GM13977 (cell line): ENCODE measurements at regions not wholly inside any gene's neighbourhood (a gene's known extent, or its start where the extent isn't known, plus 50 kb on each side); places are given as distances from the start of the nearest gene placed in this dataset.

Source experiments
- DNase-seq: peaks from one replicate; pipeline ENCODE4 v3.0.0; 2012; ENCODE audit warnings: low spot score
- in situ Hi-C: fragments of 300-500 bp; cut with MboI; formaldehyde crosslinking; loops from one replicate; pipeline ENCODE4 v1.12.0; 2022; ENCODE audit warnings: low sequenced_read_pairs, low pct_unique_long_range_greater_than_20kb, mixed read lengths, inconsistent platforms; ENCODE audit not compliant: unreplicated experiment
- TF ChIP-seq, protein P1 (sequence below): IDR thresholded peaks from 2 replicates; pipeline ENCODE4 v1.5.1; 2012; ENCODE audit warnings: mild to moderate bottlenecking, control low read depth; ENCODE audit not compliant: insufficient read depth; ENCODE audit errors: extremely low read depth, missing control alignments

DNA sequence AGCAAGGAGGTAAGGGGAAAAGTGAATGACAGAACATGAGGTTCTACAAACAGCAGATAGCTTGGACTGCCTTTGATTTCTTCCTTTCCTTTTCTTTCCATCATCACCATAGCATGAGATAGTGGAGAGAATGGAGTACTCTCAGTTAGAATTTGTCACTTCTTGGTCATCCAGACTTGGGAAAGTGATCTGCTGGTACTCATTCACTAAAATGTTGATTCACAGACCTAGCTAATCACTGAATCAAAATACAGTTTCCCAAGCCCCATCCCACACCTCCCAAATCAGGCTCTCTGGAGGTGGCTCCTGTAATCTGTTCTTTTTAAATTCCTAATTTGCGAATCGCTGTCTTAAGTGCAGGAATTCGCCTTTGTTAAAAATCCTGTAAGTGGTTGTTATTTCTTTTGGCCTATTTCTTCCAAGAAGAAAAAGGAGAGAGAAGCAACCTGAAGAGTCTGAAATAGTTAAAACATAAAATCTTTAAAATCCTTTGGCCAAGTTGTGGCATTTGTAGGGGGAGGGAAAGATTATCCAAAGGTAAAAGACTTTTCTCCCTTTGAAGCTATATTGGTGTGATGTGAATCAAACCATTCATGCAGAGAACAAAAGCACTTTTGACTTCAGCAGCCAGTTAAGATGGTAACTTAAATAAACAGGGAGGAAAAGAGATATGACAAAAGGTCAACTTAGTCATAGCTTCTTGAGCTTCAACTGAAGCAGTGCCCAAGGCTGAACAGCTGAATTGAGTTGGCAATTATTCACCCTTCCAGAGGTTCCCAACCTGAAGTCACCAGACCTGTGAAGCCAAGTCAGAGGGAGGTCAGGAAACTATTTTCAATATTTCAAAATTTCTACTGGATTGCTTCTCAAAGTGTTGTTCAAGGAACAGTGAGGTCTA is 255.1 kb upstream of the KRR1 start:
- TF ChIP-seq, protein P1, sequence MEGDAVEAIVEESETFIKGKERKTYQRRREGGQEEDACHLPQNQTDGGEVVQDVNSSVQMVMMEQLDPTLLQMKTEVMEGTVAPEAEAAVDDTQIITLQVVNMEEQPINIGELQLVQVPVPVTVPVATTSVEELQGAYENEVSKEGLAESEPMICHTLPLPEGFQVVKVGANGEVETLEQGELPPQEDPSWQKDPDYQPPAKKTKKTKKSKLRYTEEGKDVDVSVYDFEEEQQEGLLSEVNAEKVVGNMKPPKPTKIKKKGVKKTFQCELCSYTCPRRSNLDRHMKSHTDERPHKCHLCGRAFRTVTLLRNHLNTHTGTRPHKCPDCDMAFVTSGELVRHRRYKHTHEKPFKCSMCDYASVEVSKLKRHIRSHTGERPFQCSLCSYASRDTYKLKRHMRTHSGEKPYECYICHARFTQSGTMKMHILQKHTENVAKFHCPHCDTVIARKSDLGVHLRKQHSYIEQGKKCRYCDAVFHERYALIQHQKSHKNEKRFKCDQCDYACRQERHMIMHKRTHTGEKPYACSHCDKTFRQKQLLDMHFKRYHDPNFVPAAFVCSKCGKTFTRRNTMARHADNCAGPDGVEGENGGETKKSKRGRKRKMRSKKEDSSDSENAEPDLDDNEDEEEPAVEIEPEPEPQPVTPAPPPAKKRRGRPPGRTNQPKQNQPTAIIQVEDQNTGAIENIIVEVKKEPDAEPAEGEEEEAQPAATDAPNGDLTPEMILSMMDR, result no peak
- in situ Hi-C loops, result no loop called here
- DNase-seq, result no peak

- TF ChIP-seq, protein P1, result no peak
- DNase-seq, result no peak
- in situ Hi-C loops, result no loop called here
Measured at GRCh38 chr12:75765170-75766059, 254.0 kb upstream of the KRR1 start.

GRCh38 chr12:75764091-75764841 is 252.9 kb upstream of the KRR1 start:
- in situ Hi-C loops, result no loop called here
- TF ChIP-seq, protein P1, result no peak
- no peak for DNase-seq

DNA sequence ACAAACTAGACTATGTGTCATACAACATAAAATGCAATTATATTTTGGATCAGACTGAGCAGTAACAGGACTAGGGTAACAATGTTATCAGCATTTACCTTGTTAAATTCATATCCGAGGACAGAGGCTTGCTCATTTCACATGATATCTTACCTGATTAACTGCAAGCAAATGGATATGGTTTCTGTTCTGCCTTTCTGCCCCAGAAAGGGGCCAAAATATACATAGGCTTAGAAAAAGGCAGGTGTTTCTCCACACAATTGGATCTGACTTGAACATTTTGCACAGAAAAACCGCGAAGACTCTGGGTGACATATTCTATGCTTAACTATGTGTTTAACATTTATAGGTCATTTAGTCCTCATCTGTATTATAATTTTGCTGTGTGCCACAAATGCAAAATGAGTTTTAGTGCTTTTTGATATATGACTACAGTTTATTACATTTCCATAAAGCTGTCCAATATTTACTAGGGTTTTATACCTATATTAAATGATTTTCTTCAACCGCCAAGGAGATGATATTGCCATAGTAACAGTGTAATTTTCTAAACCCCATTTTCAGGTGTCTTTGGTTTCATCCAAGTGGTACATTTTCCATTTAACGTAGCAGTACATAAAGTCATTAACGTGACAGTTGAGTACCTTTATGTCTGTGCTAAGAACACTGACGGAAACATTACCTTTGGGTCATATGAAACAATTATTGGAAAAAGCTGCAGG is 249.3 kb upstream of the KRR1 start:
- TF ChIP-seq, protein P1, result no peak
- DNase-seq, result no peak
- in situ Hi-C loops, result no loop called here

DNA sequence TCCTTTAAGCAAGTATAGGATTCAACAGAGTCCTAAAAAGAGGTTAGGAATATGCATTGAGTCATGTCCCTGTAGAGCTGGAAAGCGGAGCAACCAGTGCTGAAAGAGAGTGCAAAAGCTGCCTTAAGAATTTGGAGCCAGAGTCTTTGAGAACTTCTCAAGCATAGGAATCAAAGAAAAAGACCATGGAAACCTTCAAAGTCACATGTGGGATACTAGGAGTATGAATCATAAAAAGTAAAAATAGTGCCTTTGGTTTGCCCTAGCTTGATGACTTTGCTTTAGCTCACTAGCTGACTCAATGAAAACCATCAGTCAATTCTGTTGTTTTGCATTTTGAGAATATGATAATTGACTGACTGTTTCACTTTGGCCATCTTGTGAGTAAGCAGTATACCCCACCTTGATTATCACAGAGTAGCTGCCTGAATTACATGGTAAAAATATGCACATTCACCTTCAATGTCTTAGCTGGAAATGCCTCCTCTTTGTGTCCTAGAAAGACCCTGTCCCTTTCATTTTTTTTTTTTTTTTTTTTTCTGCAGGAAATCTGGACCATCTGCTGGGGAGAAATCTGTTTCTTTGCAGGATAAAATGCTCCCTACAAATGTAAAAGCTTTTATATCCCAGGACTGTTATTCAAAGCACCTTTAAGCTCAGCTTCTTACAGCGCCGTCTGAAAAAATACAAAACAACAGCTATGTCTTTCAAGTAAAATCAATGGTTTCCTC is 248.6 kb upstream of the KRR1 start:
- in situ Hi-C loops, result no loop called here
- DNase-seq, result no peak
- TF ChIP-seq, protein P1, result no peak
